HFFc6 (cell line): ENCODE measurements at regions not wholly inside any gene's neighbourhood (a gene's known extent, or its start where the extent isn't known, plus 50 kb on each side); places are given as distances from the start of the nearest gene placed in this dataset.

Experiments
- DNase-seq: peaks from one replicate; pipeline ENCODE4 v3.0.0-alpha.2; 2018
- H3K27ac Mint-ChIP-seq: 2 replicates; pipeline ENCODE4 v1.8.0; 2020; ENCODE audit warnings: mild to moderate bottlenecking, mixed read lengths
- H3K27me3 Mint-ChIP-seq: 2 replicates; pipeline ENCODE4 v1.8.0; 2021; ENCODE audit warnings: mild to moderate bottlenecking, moderate library complexity, mixed read lengths; ENCODE audit not compliant: insufficient read depth
- H3K36me3 Mint-ChIP-seq: 2 replicates; pipeline ENCODE4 v1.8.0; 2021; ENCODE audit warnings: low read depth, mixed read lengths
- H3K4me1 Mint-ChIP-seq: 2 replicates; pipeline ENCODE4 v1.8.0; 2020; ENCODE audit warnings: low read depth, mixed read lengths
- H3K4me3 Mint-ChIP-seq: 2 replicates; pipeline ENCODE4 v1.8.0; 2020; ENCODE audit warnings: mild to moderate bottlenecking, moderate library complexity, mixed read lengths
- H3K9me3 Mint-ChIP-seq: 2 replicates; pipeline ENCODE4 v1.8.0; 2020; ENCODE audit warnings: mild to moderate bottlenecking, mixed read lengths
- CTCF ChIP-seq: fragments of 200-600 bp; sonication (generic); IDR thresholded peaks from 2 replicates; pipeline ENCODE4 v1.5.0; 2021; ENCODE audit warnings: antibody characterized with exemption, mild to moderate bottlenecking

- TF ChIP-seq CTCF, result no peak
- peaks cover 43% of the 10 kb centered on the region for H3K4me1 Mint-ChIP-seq
- H3K4me3 Mint-ChIP-seq, result no peak overlapping the region; the same call in 1 of the 2 replicates
- H3K27me3 Mint-ChIP-seq, result no peaks in the 10 kb centered on the region
- peak; percentile 45 for DNase-seq
- peak overlapping the region; percentile 61; the same call in 1 of the 2 replicates for H3K27ac Mint-ChIP-seq
- H3K36me3 Mint-ChIP-seq, result no peaks in the 10 kb centered on the region
- H3K9me3 Mint-ChIP-seq, result no peaks in the 10 kb centered on the region
Measured at GRCh38 chr2:146579147-146579930, 1265.5 kb upstream of the ACVR2A start.

DNA sequence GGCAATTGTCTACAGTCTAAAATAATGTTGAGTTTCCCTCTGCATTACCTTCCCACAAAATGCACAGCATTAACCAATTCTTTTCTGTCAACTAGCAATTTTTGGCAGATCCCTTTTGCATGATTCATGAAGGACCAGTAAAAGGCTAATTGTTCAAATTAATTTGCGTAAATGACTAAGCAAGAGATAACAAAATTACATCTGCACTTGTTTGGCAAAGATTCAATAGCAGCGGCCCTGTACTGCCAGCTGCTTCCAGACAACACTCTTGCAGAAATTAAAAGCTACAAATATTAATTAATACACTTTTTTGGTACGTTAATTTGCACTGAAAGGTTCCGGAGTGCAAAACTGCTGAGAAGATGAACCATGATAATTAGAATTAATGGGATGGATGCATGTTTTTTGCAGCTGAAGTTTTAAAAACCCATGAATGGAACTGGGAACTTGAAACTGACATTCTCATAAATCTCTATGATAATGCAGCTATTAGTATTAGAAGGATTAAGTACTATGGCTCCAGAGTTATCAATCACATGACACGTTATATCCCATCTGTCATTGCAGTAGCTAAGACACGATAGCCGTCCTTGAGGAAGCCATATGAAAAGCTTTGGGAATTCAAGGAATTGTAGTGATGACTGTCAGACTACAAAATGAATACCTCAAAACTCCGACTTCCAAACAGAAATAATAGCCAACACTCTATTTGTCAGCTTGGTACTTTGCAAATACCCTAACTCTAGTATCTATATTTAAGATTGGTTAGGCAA is 1268.3 kb upstream of the ACVR2A start:
- H3K36me3 Mint-ChIP-seq, result no peaks in the 10 kb centered on the region
- DNase-seq, result no peak
- no peak for TF ChIP-seq CTCF
- no peak overlapping the region for H3K4me3 Mint-ChIP-seq
- H3K27ac Mint-ChIP-seq, result no peak overlapping the region
- H3K27me3 Mint-ChIP-seq, result no peaks in the 10 kb centered on the region
- H3K9me3 Mint-ChIP-seq, result no peaks in the 10 kb centered on the region
- peaks cover 40% of the 10 kb centered on the region for H3K4me1 Mint-ChIP-seq

DNA sequence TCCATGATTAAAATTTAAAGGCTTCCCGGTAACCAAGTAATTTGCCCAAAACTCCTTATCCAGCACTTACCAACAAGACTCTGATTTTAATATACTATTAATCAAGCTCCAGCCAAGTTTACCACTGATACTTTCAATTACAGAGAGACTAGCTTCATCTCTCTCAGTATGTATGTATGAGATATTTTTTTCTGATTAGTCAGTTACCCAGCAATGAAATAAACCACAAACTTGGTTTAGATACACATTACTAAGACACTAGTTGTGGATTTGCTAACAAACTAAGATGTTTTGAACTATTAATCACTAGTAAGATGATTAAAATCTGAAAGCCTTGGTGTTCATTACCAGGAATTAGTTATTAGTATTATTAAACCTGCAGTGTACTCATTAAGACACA is 1272.2 kb upstream of the ACVR2A start:
- H3K36me3 Mint-ChIP-seq, result no peaks in the 10 kb centered on the region
- no peaks in the 10 kb centered on the region for H3K9me3 Mint-ChIP-seq
- TF ChIP-seq CTCF, result no peak
- H3K4me1 Mint-ChIP-seq, result peaks cover 14% of the 10 kb centered on the region
- H3K27ac Mint-ChIP-seq, result peak overlapping the region; percentile 61
- DNase-seq, result peak; percentile 64
- H3K4me3 Mint-ChIP-seq, result peak overlapping the region; percentile 64
- H3K27me3 Mint-ChIP-seq, result no peaks in the 10 kb centered on the region

DNA sequence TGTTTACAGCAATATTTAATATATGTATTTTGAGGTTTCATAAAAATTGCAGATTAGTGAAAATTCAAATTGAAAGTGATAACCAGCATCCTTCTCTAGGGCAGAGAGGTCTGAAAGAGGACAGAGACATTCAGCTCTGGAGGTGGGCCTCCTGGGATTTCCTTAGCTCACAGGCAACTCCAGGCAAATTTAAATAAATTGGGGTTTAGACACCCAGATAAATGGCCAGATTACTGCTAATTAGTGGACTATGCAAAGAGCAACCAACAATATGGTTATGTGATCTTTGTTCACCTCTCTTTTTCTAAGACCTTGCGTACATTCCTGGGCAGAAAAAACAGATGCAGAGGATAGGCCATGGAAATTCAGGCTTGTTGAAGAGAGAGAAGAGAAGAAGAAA is 1282.8 kb upstream of the ACVR2A start:
- DNase-seq, result no peak
- Mint-ChIP-seq H3K36me3 (no peaks in the 10 kb centered on the region), H3K4me3 (no peak overlapping the region), H3K27me3 (no peaks in the 10 kb centered on the region; the same call in 1 of the 2 replicates), H3K27ac (no peak overlapping the region), H3K4me1 (no peaks in the 10 kb centered on the region), H3K9me3 (no peaks in the 10 kb centered on the region)
- TF ChIP-seq CTCF, result no peak

DNA sequence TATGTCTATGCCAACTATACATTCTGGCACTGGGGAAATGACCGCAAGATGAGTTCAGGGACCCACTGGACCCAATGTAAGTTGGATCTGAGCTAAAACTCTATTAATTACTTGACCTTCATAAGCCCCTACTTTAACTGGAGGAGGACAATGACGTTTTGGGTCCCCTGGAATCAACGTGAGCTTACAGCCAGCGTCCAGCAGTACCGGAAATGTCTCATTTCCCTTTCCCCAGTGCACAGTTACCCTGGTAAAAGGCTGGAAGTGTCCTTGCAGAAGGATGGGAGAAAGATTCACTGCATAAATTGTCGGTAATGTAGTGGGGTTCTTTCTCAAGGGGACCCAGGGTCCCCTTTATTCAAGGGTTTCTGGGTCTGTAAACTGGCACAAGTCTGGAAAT is 1297.6 kb upstream of the ACVR2A start:
- Mint-ChIP-seq H3K4me1 (no peaks in the 10 kb centered on the region), H3K9me3 (no peaks in the 10 kb centered on the region; the same call in 1 of the 2 replicates), H3K36me3 (no peaks in the 10 kb centered on the region), H3K4me3 (no peak overlapping the region), H3K27ac (no peak overlapping the region), H3K27me3 (no peaks in the 10 kb centered on the region)
- DNase-seq, result no peak
- no peak for TF ChIP-seq CTCF
